Breast epithelium (tissue), 3 donors: ENCODE measurements at regions not wholly inside any gene's neighbourhood (a gene's known extent, or its start where the extent isn't known, plus 50 kb on each side); places are given as distances from the start of the nearest gene placed in this dataset.

Experiments
- POLR2A ChIP-seq: fragments of 450-650 bp; IDR thresholded peaks from one replicate; pipeline ENCODE4 v1.6.1; 2016; ENCODE audit warnings: antibody characterized with exemption, mild to moderate bottlenecking, moderate library complexity
- POLR2AphosphoS5 ChIP-seq, 3 donors: sonication (generic); formaldehyde crosslinking; IDR thresholded peaks; one replicate each; pipeline ENCODE4 v1.6.1; 2017; ENCODE audit warnings: antibody characterized with exemption in 3 of 3
- TF ChIP-seq, protein P1 (sequence below), 3 donors: fragments of 450-650 bp; IDR thresholded peaks; one replicate each; pipeline ENCODE4 v1.5.1; 2016 to 2017; ENCODE audit warnings: antibody characterized with exemption in 3 of 3, mild to moderate bottlenecking in 3 of 3, moderate library complexity in 3 of 3

DNA sequence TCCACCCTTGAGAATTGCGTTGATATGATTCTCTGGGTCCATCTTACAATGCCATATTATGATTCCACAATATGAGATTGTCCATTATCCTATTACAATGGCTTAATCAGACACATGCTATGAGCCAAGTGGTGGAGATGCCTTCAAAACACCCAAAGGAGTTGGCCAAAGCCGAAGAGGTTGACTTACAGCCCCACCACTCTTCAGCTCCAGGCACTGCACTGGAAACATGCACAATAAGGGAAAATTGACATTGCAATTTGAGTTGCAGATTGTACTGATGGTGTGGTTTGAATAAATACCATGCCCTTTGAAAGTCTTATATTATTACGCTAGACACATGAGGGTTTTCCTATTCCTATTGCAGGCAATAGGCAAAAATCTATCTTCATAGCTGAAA is 75.4 kb upstream of the TNFSF11 start:
- TF ChIP-seq, protein P1, sequence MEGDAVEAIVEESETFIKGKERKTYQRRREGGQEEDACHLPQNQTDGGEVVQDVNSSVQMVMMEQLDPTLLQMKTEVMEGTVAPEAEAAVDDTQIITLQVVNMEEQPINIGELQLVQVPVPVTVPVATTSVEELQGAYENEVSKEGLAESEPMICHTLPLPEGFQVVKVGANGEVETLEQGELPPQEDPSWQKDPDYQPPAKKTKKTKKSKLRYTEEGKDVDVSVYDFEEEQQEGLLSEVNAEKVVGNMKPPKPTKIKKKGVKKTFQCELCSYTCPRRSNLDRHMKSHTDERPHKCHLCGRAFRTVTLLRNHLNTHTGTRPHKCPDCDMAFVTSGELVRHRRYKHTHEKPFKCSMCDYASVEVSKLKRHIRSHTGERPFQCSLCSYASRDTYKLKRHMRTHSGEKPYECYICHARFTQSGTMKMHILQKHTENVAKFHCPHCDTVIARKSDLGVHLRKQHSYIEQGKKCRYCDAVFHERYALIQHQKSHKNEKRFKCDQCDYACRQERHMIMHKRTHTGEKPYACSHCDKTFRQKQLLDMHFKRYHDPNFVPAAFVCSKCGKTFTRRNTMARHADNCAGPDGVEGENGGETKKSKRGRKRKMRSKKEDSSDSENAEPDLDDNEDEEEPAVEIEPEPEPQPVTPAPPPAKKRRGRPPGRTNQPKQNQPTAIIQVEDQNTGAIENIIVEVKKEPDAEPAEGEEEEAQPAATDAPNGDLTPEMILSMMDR (IDR thresholded peaks at IDR 0.05): no peak
- TF ChIP-seq POLR2A: no peak
- no peak for TF ChIP-seq POLR2AphosphoS5 (IDR thresholded peaks at IDR 0.05)
